GM12878 (cell line): ENCODE measurements at regions not wholly inside any gene's neighbourhood (a gene's known extent, or its start where the extent isn't known, plus 50 kb on each side); places are given as distances from the start of the nearest gene placed in this dataset.

ENCODE experiments used
- ATAC-seq: fragments of 200-7000 bp; cut with Tn5 transposase; 3 replicates; pipeline ENCODE4 v1.9.1; 2020; ENCODE audit warnings: mild to moderate bottlenecking, moderate library complexity
- BruUV-seq: library from RNA; stranded (reverse); fragments of 400-500 nt; replicated peaks from 2 replicates; lab custom pipeline; 2021; lab: Mats Ljungman, UMichigan
- CTCF ChIA-PET: fragments of 300-600 bp; sonication (Branson Sonifier 250); formaldehyde crosslinking; extraction: SDS; loops from one replicate; lab custom pipeline; 2021; ENCODE audit warnings: inconsistent platforms; lab: Yijun Ruan, JAX
- POLR2A ChIA-PET: fragments of 350-600 bp; formaldehyde crosslinking; extraction: SDS; loops from one replicate; lab custom pipeline; 2021; ENCODE audit warnings: inconsistent platforms; lab: Charles Lee
- RAD21 ChIA-PET: fragments of 300-600 bp; sonication (Branson Sonifier 250); formaldehyde crosslinking; loops from one replicate; lab custom pipeline; 2023; ENCODE audit warnings: antibody characterized with exemption; ENCODE audit not compliant: unreplicated experiment; lab: Charles Lee
- SMC1A ChIA-PET: fragments of 300-600 bp; sonication (Branson Sonifier 250); formaldehyde crosslinking; loops from one replicate; lab custom pipeline; 2023; ENCODE audit not compliant: unreplicated experiment, uncharacterized antibody; lab: Charles Lee
- DNase-seq: peaks from one replicate; pipeline ENCODE4 v3.0.0-alpha.2; 2011; ENCODE audit warnings: low read depth, low spot score
- FAIRE-seq: peaks from 3 replicates; lab custom pipeline; 2011; peaks lifted over from hg19 to GRCh38; lab: Jason Lieb, UNC
- H2AFZ ChIP-seq: 2 replicates; pipeline ENCODE4 v1.6.0; 2011; ENCODE audit warnings: low read depth, low read length, control low read depth; ENCODE audit not compliant: control insufficient read depth
- H3K27ac ChIP-seq: 2 replicates; pipeline ENCODE4 v1.5.1; 2011; ENCODE audit warnings: control low read depth; ENCODE audit not compliant: control insufficient read depth, insufficient read depth
- H3K27me3 ChIP-seq, 2 experiments: replicated peaks in 1 of 2; 2 replicates each; pipeline versions ENCODE4 v1.6.0 to v1.6.1; 2011; ENCODE audit warnings: low read length in 1 of 2; ENCODE audit not compliant: control insufficient read depth in 2 of 2, insufficient read depth in 2 of 2
- H3K36me3 ChIP-seq, 2 experiments: 2 replicates each; pipeline ENCODE4 v1.5.1; 2011; ENCODE audit warnings: low read length in 1 of 2; ENCODE audit not compliant: control insufficient read depth in 2 of 2, insufficient read depth in 2 of 2
- H3K4me1 ChIP-seq: 2 replicates; pipeline ENCODE4 v1.6.1; 2011; ENCODE audit warnings: mild to moderate bottlenecking, low read length, moderate library complexity, mixed read lengths; ENCODE audit not compliant: control insufficient read depth, insufficient read depth
- H3K4me2 ChIP-seq: 2 replicates; pipeline ENCODE4 v1.6.0; 2011; ENCODE audit warnings: control low read depth; ENCODE audit not compliant: control insufficient read depth, insufficient read depth
- H3K4me3 ChIP-seq: fragments of 200-600 bp; sonication (generic); 2 replicates; pipeline ENCODE4 v1.5.1; 2016
- H3K79me2 ChIP-seq: 2 replicates; pipeline ENCODE4 v1.6.0; 2011; ENCODE audit warnings: low read length; ENCODE audit not compliant: control insufficient read depth, insufficient read depth
- H3K9ac ChIP-seq: 2 replicates; pipeline ENCODE4 v1.8.0; 2011; ENCODE audit warnings: low read length, control low read depth, mixed read lengths; ENCODE audit not compliant: control insufficient read depth, insufficient read depth
- H3K9me3 ChIP-seq: replicated peaks from 3 replicates; pipeline ENCODE4 v1.5.1; 2011; ENCODE audit warnings: mild to moderate bottlenecking, low read length; ENCODE audit not compliant: control insufficient read depth, insufficient read depth
- H4K20me1 ChIP-seq: 2 replicates; pipeline ENCODE4 v1.6.0; 2011; ENCODE audit not compliant: control insufficient read depth, insufficient read depth
- BCL11A ChIP-seq: IDR thresholded peaks from 2 replicates; pipeline ENCODE4 v1.6.1; 2011; ENCODE audit warnings: low read depth, low read length
- CBX5 ChIP-seq: sonication (generic); IDR thresholded peaks from 2 replicates; pipeline ENCODE4 v1.6.1; 2016; ENCODE audit warnings: low read depth, moderate library complexity, mild to moderate bottlenecking, inconsistent platforms
- EP300 ChIP-seq, 2 experiments: fragments of 150-350 bp in 1 of 2; IDR thresholded peaks; 2 replicates each; pipeline ENCODE4 v1.6.1; 2011 to 2012; ENCODE audit warnings: low read depth in 2 of 2, low read length in 2 of 2, borderline replicate concordance in 1 of 2, improper control_type of control experiment in 1 of 2, inconsistent platforms in 1 of 2; ENCODE audit not compliant: control insufficient read depth in 1 of 2
- FOS ChIP-seq: IDR thresholded peaks from 3 replicates; pipeline ENCODE4 v1.6.1; 2011; ENCODE audit warnings: borderline replicate concordance; ENCODE audit not compliant: insufficient read length; ENCODE audit errors: extremely low read depth
- FOXK2 ChIP-seq: fragments of 450-650 bp; IDR thresholded peaks from 2 replicates; pipeline ENCODE4 v1.6.1; 2017; ENCODE audit warnings: mild to moderate bottlenecking, moderate library complexity
- NFYA ChIP-seq: IDR thresholded peaks from 2 replicates; pipeline ENCODE4 v1.6.1; 2011; ENCODE audit warnings: low read depth, mild to moderate bottlenecking, low read length, improper control_type of control experiment, borderline replicate concordance
- SREBF2 ChIP-seq: IDR thresholded peaks from 2 replicates; pipeline ENCODE4 v1.6.1; 2012; ENCODE audit warnings: mild to moderate bottlenecking, low read length
- WRNIP1 ChIP-seq: IDR thresholded peaks from 2 replicates; pipeline ENCODE4 v1.6.1; 2011; ENCODE audit warnings: low read depth, low read length, improper control_type of control experiment, borderline replicate concordance
- ZNF217 ChIP-seq: fragments of 450-650 bp; IDR thresholded peaks from 2 replicates; pipeline ENCODE4 v1.6.1; 2017; ENCODE audit warnings: antibody characterized with exemption, mild to moderate bottlenecking
- ZZZ3 ChIP-seq: IDR thresholded peaks from 2 replicates; pipeline ENCODE4 v1.6.1; 2011; ENCODE audit warnings: low read depth; ENCODE audit not compliant: control insufficient read depth, insufficient read length
- WGBS: methylation state at CpG from one replicate; pipeline ENCODE4 v1.1.6; 2016; ENCODE audit warnings: low lambda C conversion rate; ENCODE audit not compliant: insufficient replicate concordance, insufficient coverage; ENCODE audit errors: missing lambda C conversion rate; 5-methylcytosine and 5-hydroxymethylcytosine counted together
- in situ Hi-C: fragments of 300-500 bp; cut with MboI; formaldehyde crosslinking; loops from 9 replicates; pipeline ENCODE4 v1.14.3; 2018; ENCODE audit warnings: mixed read lengths
- intact Hi-C: fragments of 100-400 bp; cut with micrococcal nuclease; formaldehyde crosslinking; loops from one replicate; pipeline ENCODE4 v1.14.2; 2022; ENCODE audit not compliant: unreplicated experiment
- TF ChIP-seq, protein P1 (sequence below): fragments of 450-650 bp; formaldehyde crosslinking; IDR thresholded peaks from 2 replicates; pipeline ENCODE4 v1.4.0; 2022; ENCODE audit warnings: mild to moderate bottlenecking, moderate library complexity
- TF ChIP-seq, protein P2 (sequence below): fragments of 450-650 bp; IDR thresholded peaks from 2 replicates; pipeline ENCODE4 v1.6.1; 2014; ENCODE audit warnings: mild to moderate bottlenecking

DNA sequence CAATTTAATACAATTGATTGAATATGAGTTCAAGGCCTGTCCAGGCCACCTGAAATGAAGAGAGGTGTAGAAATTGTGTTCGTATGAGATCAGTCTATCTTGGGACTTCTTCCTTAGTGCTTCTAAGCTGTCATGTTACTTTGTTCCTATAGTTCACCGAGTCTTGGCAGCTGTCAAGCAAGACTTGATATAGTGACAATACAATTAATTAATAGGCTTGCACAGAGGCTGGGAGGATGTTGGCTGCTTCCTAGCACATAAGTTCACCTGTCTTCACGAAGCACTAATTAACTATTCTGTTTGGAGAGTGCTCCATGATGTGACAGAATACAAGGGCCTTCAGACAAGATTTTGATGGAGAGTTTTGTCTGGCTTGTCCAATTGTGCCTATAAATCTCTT lies 103.7 kb upstream of the CD96 start:
- no peak overlapping the region for H2AFZ ChIP-seq
- ChIA-PET POLR2A (no interaction called here), RAD21 (no interaction called here), CTCF (interaction anchor here (1.1 to 1.3 kb wide), 2 partner anchors 12 to 100 kb away, joined by 4 to 6 read pairs; no protein-coding TSS in a partner anchor), SMC1A (no interaction called here)
- H3K27me3 ChIP-seq: no peaks in the 10 kb centered on the region
- BruUV-seq: no TSS peak
- FAIRE-seq: no peak
- no peaks in the 10 kb centered on the region for H3K79me2 ChIP-seq
- WGBS: 11% methylated on average over 3 of the region's 3 CpGs
- no peaks in the 10 kb centered on the region for H3K36me3 ChIP-seq
- TF ChIP-seq FOXK2 (no peak), ZNF217 (no peak), FOS (no peak), WRNIP1 (no peak), SREBF2 (no peak), CBX5 (no peak), EP300 (IDR thresholded peaks at IDR 0.05; ENCODE audit: borderline replicate concordance in 1 of 2, control insufficient read depth in 1 of 2, low read depth in 2 of 2, low read length in 2 of 2) (no peak), ZZZ3 (no peak), NFYA (no peak), BCL11A (no peak)
- TF ChIP-seq, protein P1, sequence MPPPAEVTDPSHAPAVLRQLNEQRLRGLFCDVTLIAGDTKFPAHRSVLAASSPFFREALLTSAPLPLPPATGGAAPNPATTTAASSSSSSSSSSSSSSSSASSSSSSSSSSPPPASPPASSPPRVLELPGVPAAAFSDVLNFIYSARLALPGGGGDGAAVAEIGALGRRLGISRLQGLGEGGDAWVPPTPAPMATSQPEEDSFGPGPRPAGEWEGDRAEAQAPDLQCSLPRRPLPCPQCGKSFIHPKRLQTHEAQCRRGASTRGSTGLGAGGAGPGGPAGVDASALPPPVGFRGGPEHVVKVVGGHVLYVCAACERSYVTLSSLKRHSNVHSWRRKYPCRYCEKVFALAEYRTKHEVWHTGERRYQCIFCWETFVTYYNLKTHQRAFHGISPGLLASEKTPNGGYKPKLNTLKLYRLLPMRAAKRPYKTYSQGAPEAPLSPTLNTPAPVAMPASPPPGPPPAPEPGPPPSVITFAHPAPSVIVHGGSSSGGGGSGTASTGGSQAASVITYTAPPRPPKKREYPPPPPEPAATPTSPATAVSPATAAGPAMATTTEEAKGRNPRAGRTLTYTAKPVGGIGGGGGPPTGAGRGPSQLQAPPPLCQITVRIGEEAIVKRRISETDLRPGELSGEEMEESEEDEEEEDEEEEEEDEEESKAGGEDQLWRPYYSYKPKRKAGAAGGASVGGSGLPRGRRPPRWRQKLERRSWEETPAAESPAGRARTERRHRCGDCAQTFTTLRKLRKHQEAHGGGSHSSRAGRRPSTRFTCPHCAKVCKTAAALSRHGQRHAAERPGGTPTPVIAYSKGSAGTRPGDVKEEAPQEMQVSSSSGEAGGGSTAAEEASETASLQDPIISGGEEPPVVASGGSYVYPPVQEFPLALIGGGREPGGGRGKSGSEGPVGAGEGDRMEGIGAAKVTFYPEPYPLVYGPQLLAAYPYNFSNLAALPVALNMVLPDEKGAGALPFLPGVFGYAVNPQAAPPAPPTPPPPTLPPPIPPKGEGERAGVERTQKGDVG: no peak
- TF ChIP-seq, protein P2, sequence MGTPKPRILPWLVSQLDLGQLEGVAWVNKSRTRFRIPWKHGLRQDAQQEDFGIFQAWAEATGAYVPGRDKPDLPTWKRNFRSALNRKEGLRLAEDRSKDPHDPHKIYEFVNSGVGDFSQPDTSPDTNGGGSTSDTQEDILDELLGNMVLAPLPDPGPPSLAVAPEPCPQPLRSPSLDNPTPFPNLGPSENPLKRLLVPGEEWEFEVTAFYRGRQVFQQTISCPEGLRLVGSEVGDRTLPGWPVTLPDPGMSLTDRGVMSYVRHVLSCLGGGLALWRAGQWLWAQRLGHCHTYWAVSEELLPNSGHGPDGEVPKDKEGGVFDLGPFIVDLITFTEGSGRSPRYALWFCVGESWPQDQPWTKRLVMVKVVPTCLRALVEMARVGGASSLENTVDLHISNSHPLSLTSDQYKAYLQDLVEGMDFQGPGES: no peak
- H3K27ac ChIP-seq: no peak overlapping the region
- no peak for ATAC-seq
- in situ Hi-C loops: no loop called here
- no peaks in the 10 kb centered on the region for H4K20me1 ChIP-seq
- no peak overlapping the region for H3K9ac ChIP-seq
- no peak for DNase-seq
- H3K9me3 ChIP-seq: no peaks in the 10 kb centered on the region
- H3K4me1 ChIP-seq: no peaks in the 10 kb centered on the region
- intact Hi-C loops: no loop called here
- no peak overlapping the region for H3K4me3 ChIP-seq
- no peak overlapping the region for H3K4me2 ChIP-seq
